ENCODE measurements at regions not wholly inside any gene's neighbourhood (a gene's known extent, or its start where the extent isn't known, plus 50 kb on each side); places are given as distances from the start of the nearest gene placed in this dataset.

GRCh38 chr14:100638211-100638855, 51.1 kb upstream of the BEGAIN start:
- no peak for DNase-seq

- no peak for DNase-seq
Measured at GRCh38 chr14:100639280-100639679, 52.1 kb upstream of the BEGAIN start.

- DNase-seq = peak; percentile 77
Measured at GRCh38 chr14:100640471-100641273, 53.5 kb upstream of the BEGAIN start.

GRCh38 chr14:100641274-100641860, 54.1 kb upstream of the BEGAIN start:
- DNase-seq = no peak

GRCh38 chr14:100643426-100643825, 56.2 kb upstream of the BEGAIN start:
- no peak for DNase-seq

- no peak for DNase-seq
Measured at GRCh38 chr14:100644383-100644782, 57.2 kb upstream of the BEGAIN start.

GRCh38 chr14:100644784-100645183, 57.6 kb upstream of the BEGAIN start:
- DNase-seq = no peak

GRCh38 chr14:100645196-100645981, 58.2 kb upstream of the BEGAIN start:
- DNase-seq = peak; percentile 87

GRCh38 chr14:100645982-100646314, 58.7 kb upstream of the BEGAIN start:
- no peak for DNase-seq

- no peak for DNase-seq
Measured at GRCh38 chr14:100648474-100649172, 61.4 kb upstream of the BEGAIN start.

- no peak for DNase-seq
Measured at GRCh38 chr14:100649173-100649519, 61.9 kb upstream of the BEGAIN start.

- no peak for DNase-seq
Measured at GRCh38 chr14:100651999-100652508, 64.8 kb upstream of the BEGAIN start.

- no peak for DNase-seq
Measured at GRCh38 chr14:100652744-100653143, 65.5 kb upstream of the BEGAIN start.

GRCh38 chr14:100653409-100653808, 66.2 kb upstream of the BEGAIN start:
- peak; percentile 35 for DNase-seq

GRCh38 chr14:100654025-100654813, 67.0 kb upstream of the BEGAIN start:
- DNase-seq = no peak

GRCh38 chr14:100654814-100655740, 67.9 kb upstream of the BEGAIN start:
- DNase-seq = peak; percentile 40

GRCh38 chr14:100655741-100656085, 68.5 kb upstream of the BEGAIN start:
- no peak for DNase-seq

- no peak for DNase-seq
Measured at GRCh38 chr14:100656996-100657395, 69.7 kb upstream of the DLK1 start.

- DNase-seq = no peak
Measured at GRCh38 chr14:100657780-100658179, 68.9 kb upstream of the DLK1 start.

GRCh38 chr14:100658181-100658886, 68.4 kb upstream of the DLK1 start:
- DNase-seq = no peak

Measured in CD4-positive, alpha-beta T cell treated with Interleukin-21 for 1 hour (primary cell).